ENCODE measurements at regions not wholly inside any gene's neighbourhood (a gene's known extent, or its start where the extent isn't known, plus 50 kb on each side); places are given as distances from the start of the nearest gene placed in this dataset.

DNA sequence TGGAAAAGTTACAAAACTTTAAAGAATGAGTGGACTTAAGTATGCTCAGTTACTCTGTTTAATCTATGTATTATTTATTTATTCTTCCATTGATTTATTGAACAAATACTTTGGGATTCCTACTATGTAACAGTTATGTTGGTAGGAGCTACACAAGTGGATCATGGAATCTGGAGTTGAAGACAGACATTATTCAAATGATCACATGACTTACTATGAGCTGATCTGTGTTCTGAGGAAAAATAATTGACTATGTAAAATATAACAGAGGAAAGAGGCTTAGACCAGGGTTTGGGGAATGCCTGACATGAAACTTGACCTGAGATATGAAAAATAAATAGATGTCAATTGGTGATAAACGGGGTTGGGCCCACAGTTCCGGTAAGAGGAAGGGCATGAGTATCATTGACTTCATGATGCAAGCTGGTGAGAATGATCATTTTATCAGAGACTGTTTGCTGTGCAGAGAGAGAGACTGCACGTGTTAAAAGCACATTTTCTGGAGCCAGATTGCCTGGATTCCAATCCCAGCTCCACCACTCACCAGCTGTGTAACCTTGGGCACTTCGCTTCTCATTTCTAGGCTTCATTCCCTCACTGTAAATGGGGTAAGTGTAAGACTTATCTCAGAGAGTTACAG, 179.0 kb downstream of the SPCS3 start:
- Histone ChIP-seq H3K9me3 (no peaks in the 10 kb centered on the region), H3K27ac (no peak overlapping the region), H3K4me3 (no peak overlapping the region), H3K36me3 (no peaks in the 10 kb centered on the region), H3K27me3 (no peaks in the 10 kb centered on the region), H3K4me1 (no peaks in the 10 kb centered on the region)
- ATAC-seq (no peak), DNase-seq (no peak)
- intact Hi-C loops (cut with DNase I): no loop called here
- TF ChIP-seq CTCF (IDR thresholded peaks at IDR 0.05) (no peak), POLR2A (IDR thresholded peaks at IDR 0.05) (no peak)
- 47% methylated on average over 4 of the region's 4 CpGs for WGBS (ENCODE audit: insufficient coverage, low coverage, low lambda C conversion rate, missing lambda C conversion rate)

DNA sequence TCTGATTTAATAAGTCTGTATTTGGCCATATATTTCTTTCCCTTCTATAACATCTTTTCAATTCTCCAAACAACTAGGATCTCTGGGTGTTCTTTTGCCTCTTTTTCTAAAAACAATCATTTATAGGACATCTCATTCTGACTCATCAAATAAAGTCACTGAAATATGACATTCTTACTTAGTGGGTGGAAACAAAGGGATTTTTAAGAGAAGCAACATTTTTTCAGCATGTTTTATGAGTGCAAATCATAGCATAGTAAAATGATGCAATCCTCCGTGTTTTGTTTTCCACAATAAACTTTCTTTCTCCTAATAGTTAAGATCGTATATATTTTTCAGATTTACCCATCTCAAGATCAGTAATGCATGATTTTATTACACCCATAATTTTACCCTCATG, 179.8 kb downstream of the SPCS3 start:
- Histone ChIP-seq H3K9me3 (no peaks in the 10 kb centered on the region), H3K4me3 (no peak overlapping the region), H3K27me3 (no peaks in the 10 kb centered on the region), H3K36me3 (no peaks in the 10 kb centered on the region), H3K4me1 (no peaks in the 10 kb centered on the region), H3K27ac (no peak overlapping the region)
- DNase-seq (no peak), ATAC-seq (no peak)
- TF ChIP-seq POLR2A (IDR thresholded peaks at IDR 0.05) (no peak), CTCF (IDR thresholded peaks at IDR 0.05) (no peak)
- WGBS (ENCODE audit: insufficient coverage, low coverage, low lambda C conversion rate, missing lambda C conversion rate): 43% methylated on average over 2 of the region's 2 CpGs
- intact Hi-C loops (cut with DNase I): no loop called here

- WGBS (ENCODE audit: insufficient coverage, low coverage, low lambda C conversion rate, missing lambda C conversion rate): 38% methylated on average over 1 of the region's 1 CpG
- no peak for TF ChIP-seq CTCF (IDR thresholded peaks at IDR 0.05)
- no peak for TF ChIP-seq POLR2A (IDR thresholded peaks at IDR 0.05)
- no peaks in the 10 kb centered on the region for H3K36me3 ChIP-seq
- H3K4me3 ChIP-seq: no peak overlapping the region
- no peak overlapping the region for H3K27ac ChIP-seq
- H3K4me1 ChIP-seq: no peaks in the 10 kb centered on the region
- H3K27me3 ChIP-seq: no peaks in the 10 kb centered on the region
- DNase-seq (no peak), ATAC-seq (no peak)
- intact Hi-C loops (cut with DNase I): no loop called here
- H3K9me3 ChIP-seq: no peaks in the 10 kb centered on the region
Measured at GRCh38 chr4:176500894-176501293, 181.1 kb downstream of the SPCS3 start.

- TF ChIP-seq POLR2A (IDR thresholded peaks at IDR 0.05): no peak
- no peak for TF ChIP-seq CTCF (IDR thresholded peaks at IDR 0.05)
- Histone ChIP-seq H3K27ac (no peak overlapping the region), H3K27me3 (no peaks in the 10 kb centered on the region), H3K36me3 (no peaks in the 10 kb centered on the region), H3K9me3 (no peaks in the 10 kb centered on the region), H3K4me3 (no peak overlapping the region), H3K4me1 (no peaks in the 10 kb centered on the region)
- ATAC-seq (no peak), DNase-seq (no peak)
- intact Hi-C loops (cut with DNase I): no loop called here
- 27% methylated on average over 2 of the region's 2 CpGs for WGBS (ENCODE audit: insufficient coverage, low coverage, low lambda C conversion rate, missing lambda C conversion rate)
Measured at GRCh38 chr4:176504118-176504517, 184.4 kb downstream of the SPCS3 start.
